H1 (cell line): ENCODE measurements at regions not wholly inside any gene's neighbourhood (a gene's known extent, or its start where the extent isn't known, plus 50 kb on each side); places are given as distances from the start of the nearest gene placed in this dataset.

ENCODE experiments used
- CTCF ChIA-PET: fragments of 300-600 bp; sonication (Branson Sonifier 250); formaldehyde crosslinking; loops from one replicate; lab custom pipeline; 2021; ENCODE audit not compliant: partially characterized antibody; lab: Charles Lee
- POLR2A ChIA-PET: fragments of 300-600 bp; sonication (Branson Sonifier 250); formaldehyde crosslinking; loops from one replicate; lab custom pipeline; 2021; ENCODE audit warnings: inconsistent platforms; ENCODE audit not compliant: partially characterized antibody; lab: Charles Lee
- DNase-seq, 2 experiments: peaks; one replicate each; pipeline versions ENCODE4 v3.0.0 to v3.0.0-alpha.2; 2010 to 2022; ENCODE audit warnings: low spot score in 2 of 2, low read depth in 1 of 2, mixed read lengths in 1 of 2
- FAIRE-seq: peaks from 2 replicates; lab custom pipeline; 2011; peaks lifted over from hg19 to GRCh38; lab: Jason Lieb, UNC
- H2AFZ ChIP-seq: 2 replicates; pipeline ENCODE4 v1.8.1; 2012; ENCODE audit warnings: low read length, inconsistent platforms
- H2AK5ac ChIP-seq: 2 replicates; pipeline ENCODE4 v1.6.1; 2013; ENCODE audit warnings: low read depth, low read length
- H2BK120ac ChIP-seq: replicated peaks from 2 replicates; pipeline ENCODE3; 2013; ENCODE audit warnings: low read depth, low read length, inconsistent platforms
- H2BK12ac ChIP-seq: 2 replicates; pipeline ENCODE4 v1.6.1; 2013; ENCODE audit warnings: low read depth, low read length
- H2BK15ac ChIP-seq: 2 replicates; pipeline ENCODE4 v1.6.1; 2013; ENCODE audit warnings: low read length
- H2BK20ac ChIP-seq: 2 replicates; pipeline ENCODE4 v1.6.1; 2013; ENCODE audit warnings: low read length
- H2BK5ac ChIP-seq: 2 replicates; pipeline ENCODE4 v1.6.1; 2013; ENCODE audit warnings: low read depth, low read length
- H3K14ac ChIP-seq: 2 replicates; pipeline ENCODE4 v1.6.1; 2013; ENCODE audit warnings: inconsistent platforms; ENCODE audit not compliant: insufficient read length
- H3K18ac ChIP-seq: 2 replicates; pipeline ENCODE4 v1.6.1; 2013; ENCODE audit warnings: low read length; ENCODE audit errors: extremely low read depth
- H3K23ac ChIP-seq: 2 replicates; pipeline ENCODE4 v1.6.1; 2013; ENCODE audit warnings: inconsistent platforms; ENCODE audit not compliant: insufficient read length
- H3K23me2 ChIP-seq: 2 replicates; pipeline ENCODE4 v1.6.1; 2013; ENCODE audit warnings: low read depth, low read length
- H3K27ac ChIP-seq: 2 replicates; pipeline ENCODE4 v1.6.1; 2011; ENCODE audit warnings: low read depth, low read length, inconsistent platforms
- H3K27me3 ChIP-seq, 4 experiments: replicated peaks in 1 of 4; 1 replicate in 1 of 4; 2 replicates in 3 of 4; pipeline versions ENCODE4 v1.6.1 to v1.8.1; 2011 to 2013; ENCODE audit warnings: low read length in 3 of 4, mild to moderate bottlenecking in 3 of 4, inconsistent platforms in 2 of 4, mixed read lengths in 2 of 4, moderate library complexity in 1 of 4; ENCODE audit not compliant: control insufficient read depth in 3 of 4, insufficient read depth in 3 of 4; ENCODE audit errors: extremely low read depth in 1 of 4
- H3K36me3 ChIP-seq, 4 experiments: 2 replicates each; pipeline versions ENCODE4 v1.6.1 to v1.8.1; 2011 to 2013; ENCODE audit warnings: mild to moderate bottlenecking in 4 of 4, low read length in 3 of 4, moderate library complexity in 2 of 4, control low read depth in 1 of 4, inconsistent platforms in 1 of 4; ENCODE audit not compliant: insufficient read depth in 4 of 4, control insufficient read depth in 2 of 4
- H3K4ac ChIP-seq: replicated peaks from 2 replicates; pipeline ENCODE3; 2013; ENCODE audit warnings: low read length, low read depth, mixed read lengths, inconsistent platforms; ENCODE audit not compliant: insufficient read length
- H3K4me1 ChIP-seq, 4 experiments: replicated peaks in 1 of 4; 1 replicate in 1 of 4; 2 replicates in 3 of 4; pipeline versions ENCODE4 v1.6.1 to v1.8.1; 2011 to 2013; ENCODE audit warnings: low read length in 3 of 4, inconsistent platforms in 2 of 4, mixed read lengths in 1 of 4; ENCODE audit not compliant: insufficient read depth in 4 of 4, control insufficient read depth in 3 of 4
- H3K4me2 ChIP-seq, 2 experiments: 2 replicates each; pipeline versions ENCODE4 v1.6.1 to v1.8.1; 2011 to 2013; ENCODE audit warnings: low read depth in 2 of 2, low read length in 2 of 2, control low read depth in 1 of 2, inconsistent platforms in 1 of 2, mild to moderate bottlenecking in 1 of 2; ENCODE audit not compliant: insufficient read depth in 1 of 2
- H3K4me3 ChIP-seq, 4 experiments: fragments of 200-600, 300-600 bp in 1 of 4; sonication (generic), shearing (Covaris generic), sonication (Bioruptor Twin) in 1 of 4; 2 replicates each; pipeline versions ENCODE4 v1.5.1 to v1.8.1; 2011 to 2016; ENCODE audit warnings: low read length in 4 of 4, low read depth in 3 of 4, control low read depth in 2 of 4, inconsistent platforms in 2 of 4, mild to moderate bottlenecking in 2 of 4, mixed read lengths in 1 of 4, moderate library complexity in 1 of 4; ENCODE audit not compliant: insufficient read depth in 2 of 4; ENCODE audit errors: extremely low read depth in 1 of 4
- H3K56ac ChIP-seq: replicated peaks from 2 replicates; pipeline ENCODE3; 2013; ENCODE audit warnings: low read depth, mild to moderate bottlenecking, mixed read lengths, low read length, inconsistent platforms; ENCODE audit not compliant: insufficient read length
- H3K79me1 ChIP-seq: 2 replicates; pipeline ENCODE4 v1.6.1; 2013; ENCODE audit warnings: low read depth, low read length, control low read depth
- H3K79me2 ChIP-seq, 2 experiments: 2 replicates each; pipeline versions ENCODE4 v1.6.1 to v1.8.1; 2012 to 2013; ENCODE audit warnings: low read length in 2 of 2, mild to moderate bottlenecking in 2 of 2, inconsistent platforms in 1 of 2; ENCODE audit not compliant: insufficient read depth in 2 of 2, control insufficient read depth in 1 of 2
- H3K9ac ChIP-seq, 4 experiments: replicated peaks in 1 of 4; 1 replicate in 1 of 4; 2 replicates in 3 of 4; pipeline versions ENCODE4 v1.6.1 to v1.8.1; 2011 to 2013; ENCODE audit warnings: low read depth in 3 of 4, low read length in 3 of 4, control low read depth in 2 of 4, mild to moderate bottlenecking in 2 of 4, moderate library complexity in 2 of 4, inconsistent platforms in 1 of 4; ENCODE audit errors: extremely low read depth in 1 of 4
- H3K9me3 ChIP-seq, 2 experiments: 2 replicates each; pipeline versions ENCODE4 v1.6.1 to v1.8.1; 2012 to 2013; ENCODE audit warnings: mild to moderate bottlenecking in 2 of 2, moderate library complexity in 2 of 2, control low read depth in 1 of 2, inconsistent platforms in 1 of 2, low read depth in 1 of 2, low read length in 1 of 2, mixed read lengths in 1 of 2; ENCODE audit not compliant: insufficient read depth in 2 of 2
- H4K20me1 ChIP-seq, 2 experiments: replicated peaks in 1 of 2; 2 replicates each; pipeline versions ENCODE3 to v1.8.1; 2011 to 2013; ENCODE audit warnings: inconsistent platforms in 2 of 2, low read length in 2 of 2, mild to moderate bottlenecking in 1 of 2; ENCODE audit not compliant: insufficient read depth in 2 of 2, control insufficient read depth in 1 of 2
- H4K5ac ChIP-seq: 2 replicates; pipeline ENCODE4 v1.6.1; 2013; ENCODE audit warnings: low read length, low read depth, mixed read lengths, inconsistent platforms; ENCODE audit not compliant: insufficient read length
- H4K8ac ChIP-seq: 2 replicates; pipeline ENCODE4 v1.8.0; 2013; ENCODE audit warnings: mild to moderate bottlenecking, moderate library complexity, low read length, inconsistent platforms; ENCODE audit not compliant: insufficient read depth; ENCODE audit errors: extremely low read depth
- H4K91ac ChIP-seq: replicated peaks from 2 replicates; pipeline ENCODE3; 2013; ENCODE audit warnings: low read length, mixed read lengths, inconsistent platforms; ENCODE audit not compliant: insufficient read length
- FOSL1 ChIP-seq: IDR thresholded peaks from 2 replicates; pipeline ENCODE4 v1.6.1; 2011; ENCODE audit warnings: mild to moderate bottlenecking, low read depth, low read length, moderate library complexity; ENCODE audit not compliant: insufficient read depth
- GABPA ChIP-seq: IDR thresholded peaks from 2 replicates; pipeline ENCODE4 v1.6.1; 2011; ENCODE audit warnings: mild to moderate bottlenecking, low read length, moderate library complexity, borderline replicate concordance; ENCODE audit not compliant: insufficient read depth
- JUN ChIP-seq: IDR thresholded peaks from 2 replicates; pipeline ENCODE4 v1.6.1; 2011; ENCODE audit warnings: low read depth, mild to moderate bottlenecking, improper control_type of control experiment, low read length
- NANOG ChIP-seq: IDR thresholded peaks from 2 replicates; pipeline ENCODE4 v1.6.1; 2011; ENCODE audit warnings: low read length, low read depth, mild to moderate bottlenecking, inconsistent platforms; ENCODE audit not compliant: insufficient read depth, poor library complexity, severe bottlenecking
- NRF1 ChIP-seq: IDR thresholded peaks from 2 replicates; pipeline ENCODE4 v1.6.1; 2011; ENCODE audit warnings: mild to moderate bottlenecking, low read depth, low read length, improper control_type of control experiment
- SIX5 ChIP-seq: IDR thresholded peaks from 2 replicates; pipeline ENCODE4 v1.6.1; 2011; ENCODE audit warnings: mild to moderate bottlenecking, low read depth, low read length
- SP1 ChIP-seq: IDR thresholded peaks from 2 replicates; pipeline ENCODE4 v1.6.1; 2011; ENCODE audit warnings: low read depth, low read length
- SP4 ChIP-seq: IDR thresholded peaks from 2 replicates; pipeline ENCODE4 v1.6.1; 2012; ENCODE audit warnings: low read length, inconsistent platforms
- TAF1 ChIP-seq: IDR thresholded peaks from 2 replicates; pipeline ENCODE4 v1.6.1; 2011; ENCODE audit warnings: mild to moderate bottlenecking, low read depth, low read length
- YY1 ChIP-seq: IDR thresholded peaks from 2 replicates; pipeline ENCODE4 v1.6.1; 2011; ENCODE audit warnings: low read depth, mild to moderate bottlenecking, low read length
- WGBS, 2 experiments: shearing (Covaris generic) in 1 of 2; methylation state at CpG; one replicate each; pipeline versions ENCODE4 v1.1.6 to v1.1.7; 2013 to 2015; ENCODE audit warnings: low lambda C conversion rate in 2 of 2, mixed read lengths in 2 of 2, inconsistent platforms in 1 of 2, low coverage in 1 of 2, missing lambda C conversion rate in 1 of 2; ENCODE audit not compliant: insufficient replicate concordance in 2 of 2, insufficient coverage in 1 of 2, insufficient read length in 1 of 2; ENCODE audit errors: extremely low coverage in 1 of 2, missing lambda C conversion rate in 1 of 2; 5-methylcytosine and 5-hydroxymethylcytosine counted together

GRCh38 chr2:217260441-217261115 lies 400.7 kb upstream of the TNP1 start:
- no peak overlapping the region for H3K18ac ChIP-seq
- no peak for DNase-seq
- H2BK5ac ChIP-seq: no peak overlapping the region
- no peak overlapping the region for H3K4me3 ChIP-seq
- H3K4me1 ChIP-seq: no peaks in the 10 kb centered on the region
- ChIA-PET CTCF (interaction anchor here (1.0 kb wide), 3 partner anchors 105 to 262 kb away, joined by 3 read pairs; no protein-coding TSS in a partner anchor), POLR2A (no interaction called here)
- H3K9ac ChIP-seq: no peak overlapping the region
- no peak overlapping the region for H4K91ac ChIP-seq
- no peak overlapping the region for H2BK12ac ChIP-seq
- H4K20me1 ChIP-seq: no peaks in the 10 kb centered on the region
- H2BK15ac ChIP-seq: no peak overlapping the region
- H2BK120ac ChIP-seq: no peak overlapping the region
- H3K27ac ChIP-seq: no peak overlapping the region
- 91% methylated on average over 8 of the region's 8 CpGs; no CpG with 5 or more reads in 1 of the 2 experiments for WGBS, 2 experiments
- no peak overlapping the region for H3K4me2 ChIP-seq
- H3K9me3 ChIP-seq: no peaks in the 10 kb centered on the region
- no peaks in the 10 kb centered on the region for H3K79me1 ChIP-seq
- H3K23ac ChIP-seq: no peak overlapping the region
- no peaks in the 10 kb centered on the region for H3K79me2 ChIP-seq
- no peak overlapping the region for H2BK20ac ChIP-seq
- no peak for FAIRE-seq
- no peaks in the 10 kb centered on the region; the same call in 1 of the 2 replicates for H3K23me2 ChIP-seq
- H3K36me3 ChIP-seq: no peaks in the 10 kb centered on the region
- no peak overlapping the region for H4K5ac ChIP-seq
- H3K56ac ChIP-seq: no peak overlapping the region
- H3K14ac ChIP-seq: no peak overlapping the region
- peaks cover 7 to 36% (median 31%) of the 10 kb centered on the region in 4 experiments; a peak in 6 of 7 replicates for H3K27me3 ChIP-seq
- no peak overlapping the region for H3K4ac ChIP-seq
- no peak overlapping the region for H4K8ac ChIP-seq
- H2AK5ac ChIP-seq: no peak overlapping the region
- no peak overlapping the region for H2AFZ ChIP-seq
- TF ChIP-seq NRF1 (no peak), YY1 (no peak), SIX5 (no peak), FOSL1 (no peak), TAF1 (no peak), GABPA (no peak), SP4 (no peak), JUN (no peak), SP1 (no peak), NANOG (no peak)
